NCI-H2196 (cell line): ENCODE measurements at regions not wholly inside any gene's neighbourhood (a gene's known extent, or its start where the extent isn't known, plus 50 kb on each side); places are given as distances from the start of the nearest gene placed in this dataset.
"Not testable (repeated sequence)": the region's sequence is repeated elsewhere in the genome, so short reads cannot be mapped to it uniquely, and the experiment has no call there.

Experiments
- DNase-seq: peaks from one replicate; lab custom pipeline; 2025; ENCODE audit not compliant: unreplicated experiment; lab: John Stamatoyannopoulos, UW

- no peak for DNase-seq
Measured at GRCh38 chrX:81857192-81857591, 655.3 kb downstream of the SH3BGRL start.

- DNase-seq: no peak
Measured at GRCh38 chrX:81866873-81867272, 665.0 kb downstream of the SH3BGRL start.

- DNase-seq: no peak
Measured at GRCh38 chrX:81868979-81869378, 667.1 kb downstream of the SH3BGRL start.

- DNase-seq: no peak
Measured at GRCh38 chrX:81874807-81875206, 672.9 kb downstream of the SH3BGRL start.

- no peak for DNase-seq
Measured at GRCh38 chrX:81875800-81876199, 673.9 kb downstream of the SH3BGRL start.

GRCh38 chrX:81876437-81876836 lies 674.5 kb downstream of the SH3BGRL start:
- DNase-seq: no peak

- DNase-seq: no peak
Measured at GRCh38 chrX:81890521-81890920, 688.6 kb downstream of the SH3BGRL start.

- DNase-seq: no peak
Measured at GRCh38 chrX:81900522-81900921, 698.6 kb downstream of the SH3BGRL start.

GRCh38 chrX:81925812-81926211 lies 723.9 kb downstream of the SH3BGRL start:
- no peak for DNase-seq

GRCh38 chrX:81945911-81946310 lies 744.0 kb downstream of the SH3BGRL start:
- not testable (repeated sequence) for DNase-seq

- DNase-seq: no peak
Measured at GRCh38 chrX:81957318-81957717, 755.4 kb downstream of the SH3BGRL start.

- peak; percentile 0 for DNase-seq
Measured at GRCh38 chrX:81957900-81958545, 756.1 kb downstream of the SH3BGRL start.

- DNase-seq: no peak
Measured at GRCh38 chrX:81959964-81960363, 758.1 kb downstream of the SH3BGRL start.

- DNase-seq: not testable (repeated sequence)
Measured at GRCh38 chrX:81974413-81974812, 772.5 kb downstream of the SH3BGRL start.

GRCh38 chrX:81979806-81980515 lies 778.1 kb downstream of the SH3BGRL start:
- no peak for DNase-seq

GRCh38 chrX:81987217-81987616 lies 785.3 kb downstream of the SH3BGRL start:
- not testable (repeated sequence) for DNase-seq

GRCh38 chrX:81996166-81996565 lies 794.3 kb downstream of the SH3BGRL start:
- DNase-seq: no peak

GRCh38 chrX:82029571-82030218 lies 827.8 kb downstream of the SH3BGRL start:
- no peak for DNase-seq

- DNase-seq: no peak
Measured at GRCh38 chrX:82031250-82031649, 829.3 kb downstream of the SH3BGRL start.

- no peak for DNase-seq
Measured at GRCh38 chrX:82038793-82039192, 836.9 kb downstream of the SH3BGRL start.

- DNase-seq: no peak
Measured at GRCh38 chrX:82041034-82041433, 839.1 kb downstream of the SH3BGRL start.

- no peak for DNase-seq
Measured at GRCh38 chrX:82058728-82059127, 856.8 kb downstream of the SH3BGRL start.
